OCI-LY7 (cell line): ENCODE measurements at regions not wholly inside any gene's neighbourhood (a gene's known extent, or its start where the extent isn't known, plus 50 kb on each side); places are given as distances from the start of the nearest gene placed in this dataset.

Experiments used
- CTCF ChIP-seq: fragments of 200-600 bp; sonication (generic); conservative IDR thresholded peaks from 2 replicates; pipeline ENCODE4 v1.5.1; 2014; ENCODE audit warnings: mild to moderate bottlenecking, antibody characterized with exemption, low read length, moderate library complexity, mixed read lengths
- EZH2phosphoT487 ChIP-seq: fragments of 200-600 bp; sonication (generic); IDR thresholded peaks from 2 replicates; pipeline ENCODE4 v1.6.1; 2018; ENCODE audit warnings: low read depth, borderline replicate concordance, mild to moderate bottlenecking, mixed run types, antibody characterized with exemption, low read length, moderate library complexity, mixed read lengths

GRCh38 chr6:56374841-56375369 is 127.5 kb upstream of the COL21A1 start:
- TF ChIP-seq CTCF (no peak), EZH2phosphoT487 (no peak)
